Stimulated activated CD8-positive, alpha-beta memory T cell treated with anti-CD3 and anti-CD28 coated beads, Interleukin-7, amount 100 ng/mL, for 1 hour (primary cell): ENCODE measurements at regions not wholly inside any gene's neighbourhood (a gene's known extent, or its start where the extent isn't known, plus 50 kb on each side); places are given as distances from the start of the nearest gene placed in this dataset.
"Not testable (repeated sequence)": the region's sequence is repeated elsewhere in the genome, so short reads cannot be mapped to it uniquely, and the experiment has no call there.

Experiments
- DNase-seq, 2 donors: peaks; one replicate each; pipeline ENCODE4 v3.0.0-alpha.2; 2020; ENCODE audit warnings: low read depth in 2 of 2

GRCh38 chr2:226327830-226328229 lies 471.8 kb downstream of the IRS1 start:
- no peak for DNase-seq

- DNase-seq: no peak
Observed at GRCh38 chr2:226325526-226325925, 474.1 kb downstream of the IRS1 start.

GRCh38 chr2:226320076-226320948 lies 479.3 kb downstream of the IRS1 start:
- no peak for DNase-seq

GRCh38 chr2:226317970-226318369 lies 481.6 kb downstream of the IRS1 start:
- no peak for DNase-seq

GRCh38 chr2:226313060-226313459 lies 486.6 kb downstream of the IRS1 start:
- no peak for DNase-seq

GRCh38 chr2:226312155-226312554 lies 487.5 kb downstream of the IRS1 start:
- no peak for DNase-seq

GRCh38 chr2:226310146-226310545 lies 489.5 kb downstream of the IRS1 start:
- DNase-seq: no peak

GRCh38 chr2:226308986-226309385 lies 490.6 kb downstream of the IRS1 start:
- no peak for DNase-seq

- no peak for DNase-seq
Observed at GRCh38 chr2:226308323-226308680, 491.3 kb downstream of the IRS1 start.

- no peak for DNase-seq
Observed at GRCh38 chr2:226307487-226308322, 491.9 kb downstream of the IRS1 start.

- no peak for DNase-seq
Observed at GRCh38 chr2:226306969-226307368, 492.7 kb downstream of the IRS1 start.

- no peak for DNase-seq
Observed at GRCh38 chr2:226304308-226304707, 495.3 kb downstream of the IRS1 start.

GRCh38 chr2:226303707-226304106 lies 495.9 kb downstream of the IRS1 start:
- DNase-seq: no peak

GRCh38 chr2:226300196-226300886 lies 499.3 kb downstream of the IRS1 start:
- no peak for DNase-seq

- DNase-seq: no peak
Observed at GRCh38 chr2:226299771-226300170, 499.8 kb downstream of the IRS1 start.

GRCh38 chr2:226295681-226296080 lies 503.9 kb downstream of the IRS1 start:
- no peak for DNase-seq

GRCh38 chr2:226295123-226295522 lies 504.5 kb downstream of the IRS1 start:
- no peak for DNase-seq

- DNase-seq: not testable (repeated sequence)
Observed at GRCh38 chr2:226291281-226291680, 508.3 kb downstream of the IRS1 start.

GRCh38 chr2:226286916-226287315 lies 512.7 kb downstream of the IRS1 start:
- no peak for DNase-seq

GRCh38 chr2:226283796-226284195 lies 515.8 kb downstream of the IRS1 start:
- no peak for DNase-seq

GRCh38 chr2:226282151-226282550 lies 517.5 kb downstream of the IRS1 start:
- no peak for DNase-seq

GRCh38 chr2:226280136-226280535 lies 519.5 kb downstream of the IRS1 start:
- DNase-seq: not testable (repeated sequence)
